ENCODE measurements at regions not wholly inside any gene's neighbourhood (a gene's known extent, or its start where the extent isn't known, plus 50 kb on each side); places are given as distances from the start of the nearest gene placed in this dataset.

GRCh38 chr10:75347186-75347585 lies 54.4 kb downstream of the ZNF503 start:
- no peak for DNase-seq
- Histone ChIP-seq H3K27ac (ENCODE audit: low read length) (no peak overlapping the region), H3K9me3 (ENCODE audit: control insufficient read depth, low read depth, low read length) (peaks cover 5% of the 10 kb centered on the region), H3K4me1 (ENCODE audit: control insufficient read depth, insufficient read depth, low read length) (peaks cover 5% of the 10 kb centered on the region), H3K4me3 (ENCODE audit: low read length) (no peak overlapping the region), H3K36me3 (ENCODE audit: control insufficient read depth, insufficient read depth, low read length) (no peaks in the 10 kb centered on the region), H3K27me3 (ENCODE audit: control insufficient read depth, insufficient read depth, low read length) (no peaks in the 10 kb centered on the region)
- no CpG with 5 or more reads among the region's 8 CpGs for WGBS (ENCODE audit: insufficient coverage, low lambda C conversion rate)

GRCh38 chr10:75345738-75346137 lies 55.8 kb downstream of the ZNF503 start:
- 100% methylated on average over 1 of the region's 6 CpGs for WGBS (ENCODE audit: insufficient coverage, low lambda C conversion rate)
- H3K27me3 ChIP-seq (ENCODE audit: control insufficient read depth, insufficient read depth, low read length): no peaks in the 10 kb centered on the region
- H3K36me3 ChIP-seq (ENCODE audit: control insufficient read depth, insufficient read depth, low read length): no peaks in the 10 kb centered on the region
- no peaks in the 10 kb centered on the region for H3K4me1 ChIP-seq (ENCODE audit: control insufficient read depth, insufficient read depth, low read length)
- no peak for DNase-seq
- H3K4me3 ChIP-seq (ENCODE audit: low read length): no peak overlapping the region
- H3K9me3 ChIP-seq (ENCODE audit: control insufficient read depth, low read depth, low read length): peaks cover 5% of the 10 kb centered on the region
- no peak overlapping the region for H3K27ac ChIP-seq (ENCODE audit: low read length)

GRCh38 chr10:75344170-75344569 lies 57.4 kb downstream of the ZNF503 start:
- Histone ChIP-seq H3K9me3 (ENCODE audit: control insufficient read depth, low read depth, low read length) (peaks cover 5% of the 10 kb centered on the region), H3K4me3 (ENCODE audit: low read length) (no peak overlapping the region), H3K36me3 (ENCODE audit: control insufficient read depth, insufficient read depth, low read length) (no peaks in the 10 kb centered on the region), H3K4me1 (ENCODE audit: control insufficient read depth, insufficient read depth, low read length) (no peaks in the 10 kb centered on the region), H3K27me3 (ENCODE audit: control insufficient read depth, insufficient read depth, low read length) (no peaks in the 10 kb centered on the region), H3K27ac (ENCODE audit: low read length) (no peak overlapping the region)
- WGBS (ENCODE audit: insufficient coverage, low lambda C conversion rate): no CpG with 5 or more reads among the region's 5 CpGs
- DNase-seq: no peak

GRCh38 chr10:75342397-75342796 lies 59.2 kb downstream of the ZNF503 start:
- H3K27ac ChIP-seq (ENCODE audit: low read length): no peak overlapping the region
- no peaks in the 10 kb centered on the region for H3K27me3 ChIP-seq (ENCODE audit: control insufficient read depth, insufficient read depth, low read length)
- no CpG with 5 or more reads among the region's 5 CpGs for WGBS (ENCODE audit: insufficient coverage, low lambda C conversion rate)
- peaks cover 5% of the 10 kb centered on the region for H3K9me3 ChIP-seq (ENCODE audit: control insufficient read depth, low read depth, low read length)
- H3K4me3 ChIP-seq (ENCODE audit: low read length): no peak overlapping the region
- H3K4me1 ChIP-seq (ENCODE audit: control insufficient read depth, insufficient read depth, low read length): no peaks in the 10 kb centered on the region
- no peak for DNase-seq
- no peaks in the 10 kb centered on the region for H3K36me3 ChIP-seq (ENCODE audit: control insufficient read depth, insufficient read depth, low read length)

GRCh38 chr10:75335983-75336382 lies 65.6 kb downstream of the ZNF503 start:
- Histone ChIP-seq H3K27ac (ENCODE audit: low read length) (no peak overlapping the region), H3K27me3 (ENCODE audit: control insufficient read depth, insufficient read depth, low read length) (no peaks in the 10 kb centered on the region), H3K36me3 (ENCODE audit: control insufficient read depth, insufficient read depth, low read length) (no peaks in the 10 kb centered on the region), H3K4me3 (ENCODE audit: low read length) (no peak overlapping the region), H3K9me3 (ENCODE audit: control insufficient read depth, low read depth, low read length) (peaks cover 6% of the 10 kb centered on the region), H3K4me1 (ENCODE audit: control insufficient read depth, insufficient read depth, low read length) (no peaks in the 10 kb centered on the region)
- DNase-seq: no peak

GRCh38 chr10:75335191-75335590 lies 66.4 kb downstream of the ZNF503 start:
- Histone ChIP-seq H3K27ac (ENCODE audit: low read length) (no peak overlapping the region), H3K36me3 (ENCODE audit: control insufficient read depth, insufficient read depth, low read length) (no peaks in the 10 kb centered on the region), H3K4me1 (ENCODE audit: control insufficient read depth, insufficient read depth, low read length) (no peaks in the 10 kb centered on the region), H3K27me3 (ENCODE audit: control insufficient read depth, insufficient read depth, low read length) (no peaks in the 10 kb centered on the region), H3K4me3 (ENCODE audit: low read length) (no peak overlapping the region), H3K9me3 (ENCODE audit: control insufficient read depth, low read depth, low read length) (peaks cover 6% of the 10 kb centered on the region)
- WGBS (ENCODE audit: insufficient coverage, low lambda C conversion rate): 100% methylated on average over 1 of the region's 1 CpG
- no peak for DNase-seq

GRCh38 chr10:75334720-75335119 lies 66.8 kb downstream of the ZNF503 start:
- no peak for DNase-seq
- Histone ChIP-seq H3K36me3 (ENCODE audit: control insufficient read depth, insufficient read depth, low read length) (no peaks in the 10 kb centered on the region), H3K27ac (ENCODE audit: low read length) (no peak overlapping the region), H3K9me3 (ENCODE audit: control insufficient read depth, low read depth, low read length) (peaks cover 6% of the 10 kb centered on the region), H3K4me1 (ENCODE audit: control insufficient read depth, insufficient read depth, low read length) (no peaks in the 10 kb centered on the region), H3K4me3 (ENCODE audit: low read length) (no peak overlapping the region), H3K27me3 (ENCODE audit: control insufficient read depth, insufficient read depth, low read length) (no peaks in the 10 kb centered on the region)
- no CpG with 5 or more reads among the region's 1 CpG for WGBS (ENCODE audit: insufficient coverage, low lambda C conversion rate)

GRCh38 chr10:75332081-75332480 lies 69.5 kb downstream of the ZNF503 start:
- Histone ChIP-seq H3K27ac (ENCODE audit: low read length) (no peak overlapping the region), H3K9me3 (ENCODE audit: control insufficient read depth, low read depth, low read length) (peaks cover 6% of the 10 kb centered on the region), H3K27me3 (ENCODE audit: control insufficient read depth, insufficient read depth, low read length) (no peaks in the 10 kb centered on the region), H3K36me3 (ENCODE audit: control insufficient read depth, insufficient read depth, low read length) (no peaks in the 10 kb centered on the region), H3K4me1 (ENCODE audit: control insufficient read depth, insufficient read depth, low read length) (no peaks in the 10 kb centered on the region), H3K4me3 (ENCODE audit: low read length) (no peak overlapping the region)
- WGBS (ENCODE audit: insufficient coverage, low lambda C conversion rate): 91% methylated on average over 1 of the region's 1 CpG
- no peak for DNase-seq

- Histone ChIP-seq H3K9me3 (ENCODE audit: control insufficient read depth, low read depth, low read length) (peaks cover 6% of the 10 kb centered on the region), H3K4me3 (ENCODE audit: low read length) (no peak overlapping the region), H3K36me3 (ENCODE audit: control insufficient read depth, insufficient read depth, low read length) (no peaks in the 10 kb centered on the region), H3K27ac (ENCODE audit: low read length) (no peak overlapping the region), H3K27me3 (ENCODE audit: control insufficient read depth, insufficient read depth, low read length) (no peaks in the 10 kb centered on the region), H3K4me1 (ENCODE audit: control insufficient read depth, insufficient read depth, low read length) (no peaks in the 10 kb centered on the region)
- no peak for DNase-seq
- WGBS (ENCODE audit: insufficient coverage, low lambda C conversion rate): no CpG with 5 or more reads among the region's 1 CpG
Observed at GRCh38 chr10:75331081-75331480, 70.5 kb downstream of the ZNF503 start.

GRCh38 chr10:75329190-75329745 lies 72.3 kb downstream of the ZNF503 start:
- DNase-seq: no peak
- no peaks in the 10 kb centered on the region for H3K27me3 ChIP-seq (ENCODE audit: control insufficient read depth, insufficient read depth, low read length)
- no CpG with 5 or more reads among the region's 2 CpGs for WGBS (ENCODE audit: insufficient coverage, low lambda C conversion rate)
- H3K9me3 ChIP-seq (ENCODE audit: control insufficient read depth, low read depth, low read length): peaks cover 6% of the 10 kb centered on the region
- no peak overlapping the region for H3K4me3 ChIP-seq (ENCODE audit: low read length)
- no peaks in the 10 kb centered on the region for H3K36me3 ChIP-seq (ENCODE audit: control insufficient read depth, insufficient read depth, low read length)
- no peaks in the 10 kb centered on the region for H3K4me1 ChIP-seq (ENCODE audit: control insufficient read depth, insufficient read depth, low read length)
- H3K27ac ChIP-seq (ENCODE audit: low read length): no peak overlapping the region

- no peaks in the 10 kb centered on the region for H3K27me3 ChIP-seq (ENCODE audit: control insufficient read depth, insufficient read depth, low read length)
- H3K4me1 ChIP-seq (ENCODE audit: control insufficient read depth, insufficient read depth, low read length): no peaks in the 10 kb centered on the region
- no peak overlapping the region for H3K4me3 ChIP-seq (ENCODE audit: low read length)
- H3K36me3 ChIP-seq (ENCODE audit: control insufficient read depth, insufficient read depth, low read length): no peaks in the 10 kb centered on the region
- H3K9me3 ChIP-seq (ENCODE audit: control insufficient read depth, low read depth, low read length): peaks cover 4% of the 10 kb centered on the region
- DNase-seq: no peak
- H3K27ac ChIP-seq (ENCODE audit: low read length): no peak overlapping the region
Observed at GRCh38 chr10:75326306-75326705, 75.3 kb downstream of the ZNF503 start.
